ENCODE measurements at regions not wholly inside any gene's neighbourhood (a gene's known extent, or its start where the extent isn't known, plus 50 kb on each side); places are given as distances from the start of the nearest gene placed in this dataset.

- no peak for DNase-seq (ENCODE audit: low read depth)
- H3K4me3 ChIP-seq (ENCODE audit: low read depth, low read length): no peak overlapping the region
- TF ChIP-seq CTCF (IDR thresholded peaks at IDR 0.05; ENCODE audit: insufficient read depth, low read depth, low read length): no peak
Measured at GRCh38 chr5:92435781-92436180, 1052.7 kb upstream of the ARRDC3 start.

GRCh38 chr5:92429646-92430045 lies 1046.5 kb upstream of the ARRDC3 start:
- no peak overlapping the region for H3K4me3 ChIP-seq (ENCODE audit: low read depth, low read length)
- TF ChIP-seq CTCF (IDR thresholded peaks at IDR 0.05; ENCODE audit: insufficient read depth, low read depth, low read length): no peak
- DNase-seq (ENCODE audit: low read depth): no peak

- DNase-seq (ENCODE audit: low read depth): no peak
- no peak overlapping the region for H3K4me3 ChIP-seq (ENCODE audit: low read depth, low read length)
- no peak for TF ChIP-seq CTCF (IDR thresholded peaks at IDR 0.05; ENCODE audit: insufficient read depth, low read depth, low read length)
Measured at GRCh38 chr5:92428415-92428814, 1045.3 kb upstream of the ARRDC3 start.

- no peak for TF ChIP-seq CTCF (IDR thresholded peaks at IDR 0.05; ENCODE audit: insufficient read depth, low read depth, low read length)
- no peak overlapping the region for H3K4me3 ChIP-seq (ENCODE audit: low read depth, low read length)
- no peak for DNase-seq (ENCODE audit: low read depth)
Measured at GRCh38 chr5:92424785-92425426, 1041.8 kb upstream of the ARRDC3 start.

GRCh38 chr5:92421942-92422341 lies 1038.8 kb upstream of the ARRDC3 start:
- no peak for TF ChIP-seq CTCF (IDR thresholded peaks at IDR 0.05; ENCODE audit: insufficient read depth, low read depth, low read length)
- H3K4me3 ChIP-seq (ENCODE audit: low read depth, low read length): no peak overlapping the region
- no peak for DNase-seq (ENCODE audit: low read depth)

GRCh38 chr5:92421196-92421595 lies 1038.1 kb upstream of the ARRDC3 start:
- no peak overlapping the region for H3K4me3 ChIP-seq (ENCODE audit: low read depth, low read length)
- TF ChIP-seq CTCF (IDR thresholded peaks at IDR 0.05; ENCODE audit: insufficient read depth, low read depth, low read length): no peak
- no peak for DNase-seq (ENCODE audit: low read depth)

GRCh38 chr5:92419261-92419660 lies 1036.1 kb upstream of the ARRDC3 start:
- no peak for DNase-seq (ENCODE audit: low read depth)
- no peak overlapping the region for H3K4me3 ChIP-seq (ENCODE audit: low read depth, low read length)
- TF ChIP-seq CTCF (IDR thresholded peaks at IDR 0.05; ENCODE audit: insufficient read depth, low read depth, low read length): no peak
